NCI-H446 (cell line): ENCODE measurements at regions not wholly inside any gene's neighbourhood (a gene's known extent, or its start where the extent isn't known, plus 50 kb on each side); places are given as distances from the start of the nearest gene placed in this dataset.
"Not testable (repeated sequence)": the region's sequence is repeated elsewhere in the genome, so short reads cannot be mapped to it uniquely, and the experiment has no call there.

Source experiments
- DNase-seq, 2 experiments: peaks; one replicate each; lab custom pipeline; 2025; lab: John Stamatoyannopoulos, UW

DNA sequence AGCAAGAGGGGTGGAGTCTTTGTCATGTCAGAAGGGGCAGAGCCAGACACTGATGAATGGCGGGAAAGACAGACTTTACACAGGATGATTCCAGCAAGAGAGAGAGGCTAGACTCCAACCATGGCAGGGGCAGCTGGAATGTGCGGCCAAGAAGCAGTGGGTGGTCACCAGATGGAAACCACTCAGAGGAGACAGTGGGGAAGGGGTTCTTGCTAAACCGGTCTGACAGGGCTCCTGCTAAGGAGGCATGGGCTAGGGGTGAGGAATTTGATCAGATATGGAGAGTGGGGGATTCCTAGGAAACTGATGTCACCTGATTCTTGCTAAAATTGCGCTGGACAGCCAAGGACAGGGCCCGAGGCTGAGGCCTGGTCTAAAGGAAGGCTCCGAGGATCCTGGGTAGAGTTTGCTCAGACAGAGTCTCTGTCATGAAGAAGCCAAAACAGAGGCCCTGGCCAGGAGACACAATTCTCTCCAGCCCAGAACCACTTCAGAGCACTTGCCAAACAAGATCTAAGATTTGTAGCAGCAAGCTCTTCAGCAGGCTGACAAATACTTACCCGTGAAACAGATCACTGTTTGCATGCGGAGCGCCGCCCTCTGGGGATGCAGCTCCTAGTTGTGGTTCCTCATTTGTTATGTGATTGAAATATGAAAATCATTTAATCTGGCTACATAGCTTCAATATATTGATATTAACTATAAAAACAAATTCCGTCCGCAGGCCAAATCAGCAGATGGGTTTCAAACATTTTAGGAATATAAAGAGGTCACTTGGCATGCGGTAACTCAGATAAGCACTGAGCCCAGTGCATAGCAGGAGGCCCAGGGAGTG is 377.0 kb downstream of the TCERG1L start:
- DNase-seq = no peak

DNA sequence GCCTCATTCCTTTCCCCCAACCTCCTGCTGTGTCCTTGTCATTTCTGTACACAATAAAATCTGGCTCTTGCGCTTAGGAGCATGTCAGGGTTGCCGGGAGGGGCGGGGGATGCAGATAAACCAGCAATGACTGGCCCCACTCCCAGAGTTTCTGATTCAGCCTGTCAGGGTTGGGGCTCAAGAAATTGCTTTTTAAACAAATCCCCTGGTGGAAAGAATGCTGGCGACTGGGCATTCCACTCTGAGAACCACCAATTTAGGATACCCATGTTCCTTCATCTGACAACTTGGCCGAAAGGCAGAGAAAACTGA is 376.4 kb downstream of the TCERG1L start:
- DNase-seq = no peak

DNA sequence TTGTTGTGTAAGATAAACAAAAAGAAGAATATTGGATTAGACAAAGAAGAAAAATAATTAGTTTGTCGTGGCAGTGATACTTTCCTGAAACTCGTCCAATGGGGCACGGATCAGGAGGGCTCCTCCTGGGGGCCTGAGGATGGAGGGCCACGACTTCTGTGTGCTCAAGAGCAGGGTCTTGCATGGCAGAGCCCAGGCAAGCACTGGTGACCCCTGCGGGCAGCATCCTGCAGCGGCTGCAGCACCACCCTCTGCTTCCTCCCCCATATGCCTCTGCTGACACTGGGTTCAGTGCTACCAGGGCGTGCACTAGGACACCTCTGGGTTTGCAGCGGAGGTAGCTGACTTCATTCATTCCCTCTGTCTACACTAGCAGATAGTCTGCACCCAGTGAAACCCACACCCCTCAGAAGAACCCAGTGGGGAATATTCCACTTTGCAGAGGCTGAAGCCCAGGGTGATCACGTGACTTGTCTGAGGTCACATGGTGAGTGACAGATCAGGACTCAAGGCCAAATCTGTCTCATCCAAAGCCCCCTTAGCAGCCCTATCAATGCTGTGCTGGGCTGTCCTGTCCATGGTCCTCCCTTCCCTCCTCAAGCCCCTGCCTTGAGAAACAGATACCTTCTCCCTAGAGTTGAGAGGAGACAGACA is 375.5 kb downstream of the TCERG1L start:
- DNase-seq = no peak

DNA sequence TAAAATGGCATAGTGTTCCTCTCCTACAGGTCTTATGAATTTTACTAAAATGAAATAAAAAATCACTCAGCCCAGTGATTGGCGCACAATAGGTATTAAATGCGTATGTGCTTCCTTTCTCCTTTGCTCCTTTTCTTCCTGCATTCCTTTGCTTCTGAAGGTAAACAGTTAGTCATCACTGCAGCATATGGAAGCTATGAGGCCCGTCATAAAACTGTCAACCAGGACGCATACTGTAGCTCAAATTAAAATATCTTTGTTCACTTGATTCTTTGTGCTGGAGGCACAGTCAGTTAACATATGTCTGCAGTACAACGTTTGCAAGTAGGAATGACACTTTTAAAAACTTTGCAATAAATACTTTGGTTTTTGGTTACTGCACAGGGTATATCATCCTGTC is 374.7 kb downstream of the TCERG1L start:
- no peak for DNase-seq

DNA sequence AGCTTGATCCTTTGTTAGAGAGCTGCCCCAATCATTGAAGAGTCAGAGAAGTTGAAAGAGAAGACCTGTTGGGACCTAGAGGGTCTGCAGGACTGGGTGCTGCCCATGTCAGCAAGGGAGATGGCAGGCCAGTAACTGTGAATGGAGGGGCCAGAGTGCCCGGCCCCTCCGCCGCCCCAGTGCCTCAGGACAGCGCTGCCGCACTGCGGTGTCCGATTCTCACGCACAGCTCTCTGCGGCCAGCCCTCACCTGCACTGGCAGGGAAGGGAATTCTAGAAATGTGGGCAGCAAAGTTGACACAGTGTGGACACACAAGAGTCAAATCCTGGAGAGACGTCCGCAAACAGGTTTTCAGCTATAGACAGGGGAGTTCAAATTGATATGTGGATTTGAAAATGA is 373.5 kb downstream of the TCERG1L start:
- no peak for DNase-seq

DNA sequence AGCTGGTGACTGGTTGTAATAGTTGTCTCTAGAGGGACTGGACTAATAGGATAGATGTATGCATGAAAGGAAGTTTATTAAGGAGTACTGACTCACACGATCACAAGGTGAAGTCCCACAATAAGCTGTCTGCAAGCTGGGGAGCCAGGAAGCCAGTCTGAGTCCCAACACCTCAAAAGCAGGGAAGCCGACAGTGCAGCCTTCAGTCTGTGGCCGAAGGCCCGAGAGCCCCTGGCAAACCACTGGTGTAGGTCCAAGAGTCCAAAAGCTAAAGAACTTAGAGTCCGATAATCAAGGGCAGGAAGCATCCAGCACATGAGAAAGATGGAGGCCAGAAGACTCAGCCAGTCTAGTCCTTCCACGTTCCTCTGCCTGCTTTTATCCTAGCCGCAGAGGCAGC is 372.6 kb downstream of the TCERG1L start:
- not testable (repeated sequence) for DNase-seq

DNA sequence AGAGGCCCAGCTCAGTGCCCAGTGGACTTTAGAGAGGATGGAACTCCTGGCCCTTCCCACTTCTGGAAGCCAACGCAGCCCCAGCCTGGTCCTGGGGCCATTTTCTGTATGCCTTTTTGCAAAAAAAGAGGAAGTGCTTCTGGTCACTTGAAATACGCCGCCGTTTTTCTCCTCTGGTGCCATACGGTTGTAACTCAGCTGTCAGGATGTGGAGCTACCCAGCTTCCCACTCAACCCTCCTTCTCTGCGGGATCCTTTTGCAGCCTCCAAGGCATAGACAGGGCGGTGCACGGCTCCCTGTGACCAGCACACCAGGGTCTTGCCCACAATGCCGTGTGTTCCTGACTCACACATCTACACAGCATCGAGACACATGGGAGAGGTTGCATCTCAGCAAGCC is 369.6 kb downstream of the TCERG1L start:
- DNase-seq = no peak

DNA sequence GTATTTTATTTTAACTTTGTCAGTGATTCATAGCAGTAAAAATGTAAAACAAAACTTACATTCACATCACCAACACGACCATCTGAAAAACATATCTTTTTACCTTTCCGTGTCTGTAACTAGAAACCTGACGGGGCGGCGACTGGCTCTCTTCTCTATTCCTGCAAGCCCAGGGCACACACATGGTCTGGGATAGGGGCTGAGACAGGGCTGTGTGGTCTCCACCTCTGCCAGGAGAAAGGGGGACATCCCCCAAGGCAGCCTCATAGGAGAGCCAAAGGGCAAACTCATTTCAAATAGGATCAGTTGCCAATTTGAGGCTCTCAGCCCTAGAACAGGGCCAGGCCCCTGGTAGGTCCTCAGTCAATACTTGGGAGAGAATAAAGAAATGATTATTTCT is 359.4 kb downstream of the TCERG1L start:
- no peak for DNase-seq

DNA sequence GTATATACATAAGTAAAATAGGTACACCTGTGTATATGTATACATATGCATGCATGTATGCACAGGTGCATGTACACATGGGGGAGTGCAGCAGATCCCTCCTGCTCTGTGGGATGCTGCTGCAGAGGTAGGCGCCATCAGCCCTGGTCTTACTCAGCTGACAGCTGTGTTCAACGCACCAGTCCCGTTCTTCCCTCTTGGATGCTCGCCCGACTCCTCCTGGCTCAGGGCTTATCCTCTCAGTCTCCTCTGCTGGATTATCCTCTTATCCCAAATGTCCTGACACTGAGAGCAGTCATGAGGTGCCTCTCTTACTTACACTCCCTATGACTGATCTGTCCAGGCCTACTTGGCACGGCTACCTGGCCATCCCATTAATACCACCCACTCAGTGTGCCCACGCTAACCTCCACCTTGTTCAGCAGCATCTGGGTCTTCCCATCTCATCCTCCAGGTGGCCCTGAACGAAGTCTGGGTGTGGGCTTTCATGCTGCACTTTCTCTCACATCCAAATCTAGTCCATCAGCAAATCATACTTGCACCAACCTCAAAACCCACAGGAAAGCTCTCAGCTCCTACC is 357.1 kb downstream of the TCERG1L start:
- no peak for DNase-seq

DNA sequence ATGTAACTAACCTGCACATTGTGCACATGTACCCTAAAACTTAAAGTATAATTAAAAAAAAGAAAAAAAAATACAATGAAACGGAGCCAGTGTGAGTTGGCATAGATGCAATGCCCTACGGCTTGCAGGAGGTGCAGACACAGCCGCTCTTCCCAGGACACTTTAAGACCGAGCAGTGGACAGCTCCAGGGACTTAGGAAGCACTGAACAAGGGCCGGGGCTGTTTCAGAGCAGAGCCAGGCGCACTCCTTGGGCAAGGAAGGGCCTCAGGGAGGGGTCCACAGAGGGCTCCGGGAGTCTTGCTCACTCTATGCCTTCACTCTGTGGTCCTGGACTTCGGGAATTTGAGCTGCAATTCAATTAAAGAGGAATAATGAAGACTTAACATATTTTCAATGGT is 355.3 kb downstream of the TCERG1L start:
- no peak for DNase-seq

DNA sequence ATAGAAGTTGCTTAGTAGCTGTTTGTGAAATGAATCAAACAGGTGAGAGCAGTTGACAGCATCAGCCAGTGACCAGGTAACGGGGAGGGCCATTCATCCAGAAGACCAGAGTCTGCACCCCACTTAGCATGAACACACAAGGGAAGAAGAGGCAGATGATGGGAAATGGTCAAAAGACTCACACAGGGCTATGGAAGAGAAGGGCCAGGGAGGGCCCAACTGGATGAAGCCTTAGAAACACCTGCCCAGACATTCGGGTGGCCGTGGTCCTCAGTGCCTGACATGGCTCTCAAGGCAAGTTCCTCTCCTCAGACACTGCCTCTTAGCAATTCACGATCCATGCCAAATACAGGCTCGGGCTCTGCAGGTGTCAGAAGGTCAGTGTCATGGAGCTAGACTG is 354.1 kb downstream of the TCERG1L start:
- DNase-seq = no peak

DNA sequence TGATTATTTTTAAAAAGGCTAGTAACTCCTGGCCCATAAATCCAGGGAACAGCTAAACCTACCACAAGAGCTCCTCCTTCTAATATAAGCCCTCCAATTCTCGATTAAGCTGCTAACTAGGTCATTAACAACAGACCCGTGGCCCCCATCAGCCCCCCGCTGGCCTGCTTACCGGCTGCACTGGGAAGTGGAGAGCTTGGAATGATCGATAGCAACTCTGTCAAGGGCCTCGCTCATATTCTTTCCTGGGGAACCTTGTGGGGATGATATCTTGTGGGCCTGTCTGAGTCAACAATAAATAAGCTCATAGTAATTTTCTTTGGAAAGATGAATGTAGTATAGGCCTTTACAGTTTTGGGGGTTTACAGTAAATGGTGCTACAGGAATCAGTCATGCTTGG is 353.5 kb downstream of the TCERG1L start:
- no peak for DNase-seq

DNA sequence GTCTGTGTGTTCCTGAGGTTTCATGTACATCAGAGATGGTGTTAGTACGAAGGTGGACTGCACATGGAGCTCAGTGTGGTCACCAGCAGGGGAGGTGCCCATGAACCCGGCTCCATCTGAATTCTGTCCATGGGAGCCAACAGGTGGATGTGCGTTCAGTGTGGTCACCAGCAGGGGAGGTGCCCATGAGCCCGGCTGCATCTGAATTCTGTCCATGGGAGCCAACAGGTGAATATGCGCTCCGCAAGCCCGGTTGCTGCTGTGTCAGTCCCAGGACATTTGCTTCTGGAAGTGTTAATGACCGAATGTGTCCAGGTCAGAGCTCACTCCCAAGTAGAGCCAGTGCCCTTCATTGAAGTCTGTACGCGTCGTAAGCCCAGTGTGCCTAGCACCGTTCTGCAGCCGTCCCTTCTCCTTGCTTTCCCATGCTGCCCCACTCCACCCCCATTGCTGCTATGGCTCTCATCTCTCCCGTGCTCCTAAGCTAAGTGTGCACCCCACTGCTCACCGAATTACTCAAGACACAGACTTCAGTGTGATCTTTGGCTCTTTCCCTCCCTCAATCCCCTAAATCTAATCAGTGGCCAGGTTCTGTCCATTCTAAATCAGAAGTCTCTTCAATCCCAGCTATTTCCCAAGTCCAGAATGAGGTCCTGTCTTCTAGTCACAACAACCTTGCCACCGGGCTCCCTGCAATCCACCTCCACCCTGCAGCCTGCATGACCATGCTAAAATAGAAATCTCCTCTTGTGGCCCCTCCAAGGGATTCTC is 352.4 kb downstream of the TCERG1L start:
- no peak for DNase-seq

DNA sequence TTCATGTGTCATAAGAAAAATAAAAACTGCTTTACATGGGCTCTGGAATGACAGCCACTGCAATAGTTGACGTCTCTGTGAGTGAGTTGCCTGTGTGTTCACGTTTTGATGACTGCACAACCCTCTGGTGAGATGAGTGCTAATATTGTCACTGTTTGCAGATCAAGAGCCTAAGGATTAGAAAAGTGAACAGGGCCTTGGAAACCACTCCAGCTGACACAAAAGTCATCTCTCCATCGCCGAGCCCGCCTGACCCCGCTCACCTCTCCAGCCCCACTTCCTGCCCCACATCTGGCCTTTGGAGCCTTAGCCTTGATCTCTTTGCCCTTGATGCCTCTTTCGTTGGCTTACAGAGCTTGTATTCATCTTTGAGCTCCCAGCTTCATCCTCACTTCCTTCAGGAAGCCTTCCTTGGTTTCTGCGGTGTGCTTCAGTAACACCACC is 351.7 kb downstream of the TCERG1L start:
- no peak for DNase-seq

DNA sequence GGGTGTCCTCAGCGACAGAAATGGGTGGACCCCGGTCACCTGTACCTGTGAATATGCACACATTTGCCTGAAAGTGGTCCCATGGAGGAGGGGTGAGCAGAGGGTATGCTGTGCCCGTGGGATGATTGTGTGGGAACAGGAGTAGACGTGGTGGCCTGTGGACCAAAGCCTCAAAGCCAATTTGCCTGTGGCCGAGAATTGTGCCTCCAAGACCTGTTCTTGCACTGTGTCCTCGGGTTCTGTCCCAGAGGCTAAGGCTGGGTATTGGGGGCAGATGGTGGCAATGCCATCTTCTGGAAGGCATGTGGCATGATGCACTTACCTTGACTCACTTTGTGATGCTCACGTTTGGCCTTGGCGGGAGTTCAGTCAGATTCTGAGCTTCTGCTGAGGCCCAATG is 351.0 kb downstream of the TCERG1L start:
- no peak for DNase-seq

DNA sequence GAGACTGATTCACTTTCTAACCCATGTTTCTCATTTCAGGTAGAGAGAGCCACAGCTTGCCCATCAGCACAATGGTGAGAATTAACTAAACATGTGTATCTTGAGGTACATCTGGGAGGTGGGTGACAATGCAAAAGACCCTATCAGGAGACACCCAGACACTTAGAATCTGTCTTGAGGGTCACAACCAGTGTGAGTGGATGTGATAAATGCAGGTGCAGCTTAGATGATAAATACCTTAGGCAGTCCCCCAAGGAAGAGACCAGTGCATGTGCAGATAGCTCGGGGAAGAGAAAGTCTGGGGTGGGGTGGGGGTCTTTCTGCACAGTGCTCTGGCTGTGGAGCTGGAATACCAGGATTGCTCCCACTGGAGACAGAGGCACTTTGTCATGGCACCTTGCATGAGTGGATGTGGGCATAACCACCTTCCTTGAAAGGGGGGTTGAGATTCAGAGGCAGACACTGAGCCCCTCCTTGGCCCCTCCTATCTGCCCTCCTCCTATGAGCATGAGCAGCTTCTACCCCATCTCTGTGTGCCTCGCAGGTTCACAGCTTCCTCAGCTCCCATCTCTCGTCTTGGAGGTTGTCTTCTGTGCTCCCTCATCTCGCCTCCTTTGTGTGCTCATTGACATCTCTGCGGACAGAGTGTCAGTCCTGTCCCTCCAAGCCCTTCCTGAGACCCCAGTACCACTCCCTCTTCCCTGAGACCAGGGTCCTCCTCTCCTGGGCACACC is 349.8 kb downstream of the TCERG1L start:
- no peak for DNase-seq

DNA sequence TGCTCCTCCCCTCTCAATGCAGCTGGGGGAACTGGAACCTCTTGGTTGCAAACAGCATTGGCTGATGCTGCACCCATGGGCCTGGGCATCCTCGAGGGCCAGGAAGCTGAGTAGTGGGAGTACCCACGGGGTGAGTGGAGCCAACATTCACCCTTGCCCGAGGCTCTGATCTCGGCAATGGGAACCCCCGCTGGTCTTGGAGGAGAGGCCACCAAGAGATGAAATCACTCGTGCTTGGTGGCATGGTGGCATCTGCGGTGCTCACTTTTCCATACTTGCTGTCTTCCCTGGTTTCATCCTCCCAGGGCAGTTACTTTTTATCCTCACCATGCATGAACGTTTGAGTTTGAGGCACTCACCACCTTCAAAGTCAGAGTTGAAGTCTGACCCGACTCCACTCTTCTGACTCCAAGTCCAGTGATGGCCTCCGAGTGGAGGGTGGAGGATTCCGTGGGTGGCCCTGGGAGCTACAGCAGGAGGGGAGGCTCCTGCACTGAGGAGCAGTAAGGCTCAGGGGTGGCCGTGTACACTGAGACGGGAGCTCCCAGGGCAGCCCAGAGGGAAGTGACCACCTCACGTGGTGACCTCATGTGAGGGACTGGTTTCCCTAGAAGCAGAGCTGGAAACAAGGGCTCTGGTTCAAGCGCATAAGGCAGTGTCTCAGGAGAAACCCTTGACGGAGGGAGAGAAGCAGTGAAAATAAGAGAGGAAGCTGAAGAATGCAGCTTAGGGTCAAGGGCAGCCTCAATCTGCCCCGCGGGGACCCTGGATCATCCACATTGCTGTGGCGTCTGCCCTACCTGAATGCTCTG is 349.1 kb downstream of the TCERG1L start:
- DNase-seq = no peak

DNA sequence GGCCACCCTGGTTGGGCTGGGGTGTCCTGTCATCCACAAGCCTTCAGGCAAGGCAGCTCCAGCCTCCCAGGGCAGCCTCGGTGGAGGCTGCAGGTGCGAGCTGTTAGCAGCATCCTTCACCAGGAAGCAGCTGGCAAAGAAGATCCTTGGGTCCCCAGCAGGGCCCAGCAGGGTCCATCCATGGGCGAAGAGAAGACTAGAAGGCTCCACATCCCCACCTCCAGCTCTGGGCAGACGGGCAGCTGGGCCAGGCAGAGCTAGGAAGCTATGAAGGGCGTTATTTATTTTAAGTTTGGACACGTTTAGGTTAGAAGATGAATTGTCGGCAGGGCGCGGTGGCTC is 348.5 kb downstream of the TCERG1L start:
- no peak for DNase-seq

DNA sequence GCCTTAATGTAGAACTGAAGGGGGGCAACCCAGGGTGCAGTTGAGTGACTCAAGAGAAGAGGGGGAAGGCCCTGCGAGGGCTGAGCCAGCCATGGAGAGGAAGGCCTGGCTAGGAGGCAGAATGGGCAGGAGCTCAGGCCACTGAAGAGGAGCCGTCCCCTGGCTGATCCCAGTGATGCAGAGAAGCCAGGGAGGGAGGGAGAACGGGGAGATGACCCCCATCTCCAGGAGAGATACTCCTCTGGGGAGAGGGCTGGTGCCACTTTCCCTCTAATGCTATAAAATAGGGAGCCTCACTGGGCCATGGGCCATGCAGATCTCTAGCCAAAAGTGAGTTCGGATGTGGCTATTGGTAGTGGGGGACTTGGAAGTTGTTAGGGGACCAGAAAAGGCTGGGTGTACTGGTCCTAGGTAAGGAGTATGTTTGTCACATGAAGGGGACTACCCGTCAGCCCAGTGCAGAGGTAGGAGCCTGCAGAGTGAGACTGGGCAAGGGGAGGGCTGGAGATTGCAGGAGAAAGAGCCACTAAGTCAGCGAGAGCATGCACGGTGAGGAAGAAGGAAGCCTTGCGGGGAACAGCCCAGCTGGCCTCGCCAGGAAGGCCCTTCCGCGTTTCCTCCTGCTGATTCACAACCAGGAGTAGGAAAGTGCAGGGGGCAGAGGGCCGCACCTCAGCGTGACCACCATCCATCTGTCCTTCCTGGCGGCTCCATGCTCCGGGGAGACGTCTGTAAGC is 347.6 kb downstream of the TCERG1L start:
- no peak for DNase-seq

DNA sequence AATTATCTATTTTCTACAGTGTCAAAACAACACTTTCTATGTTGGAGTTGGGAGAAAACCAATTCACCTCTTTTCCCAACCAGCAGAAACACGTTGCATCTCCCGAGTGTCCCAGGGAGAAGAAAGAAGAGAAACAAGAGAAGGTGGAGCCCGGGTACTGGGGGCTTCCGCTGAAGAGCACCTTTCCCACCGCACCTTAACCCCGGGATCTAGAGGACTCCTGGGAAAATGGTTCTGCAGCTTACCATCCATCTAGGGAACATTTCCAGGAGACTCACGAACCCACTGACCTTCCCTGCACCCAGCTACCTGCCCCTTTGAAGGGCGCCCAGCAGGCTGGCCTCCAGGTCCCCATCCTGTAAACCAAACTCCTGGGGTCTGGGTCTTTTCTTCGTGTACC is 346.8 kb downstream of the TCERG1L start:
- no peak for DNase-seq

DNA sequence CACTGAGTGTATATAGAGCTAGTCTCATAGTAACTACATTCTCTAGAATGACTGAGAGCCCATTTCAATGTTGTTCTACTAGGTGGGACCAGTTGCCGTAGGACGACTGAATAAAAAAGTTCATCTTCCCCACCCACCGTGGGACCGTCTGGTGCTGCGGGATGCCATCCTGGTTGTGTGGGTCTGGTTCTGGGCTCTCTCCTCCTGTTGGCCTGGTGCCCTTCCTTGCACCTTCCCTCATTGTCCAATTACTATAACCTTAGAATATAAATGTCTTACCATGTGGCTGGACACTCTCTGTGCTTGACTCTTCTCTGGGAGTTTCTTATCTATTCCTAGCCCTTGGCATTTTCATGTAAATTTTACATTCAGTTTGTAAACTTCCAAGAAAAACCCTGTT is 344.4 kb downstream of the TCERG1L start:
- DNase-seq = no peak
